ENCODE measurements at regions not wholly inside any gene's neighbourhood (a gene's known extent, or its start where the extent isn't known, plus 50 kb on each side); places are given as distances from the start of the nearest gene placed in this dataset.

DNA sequence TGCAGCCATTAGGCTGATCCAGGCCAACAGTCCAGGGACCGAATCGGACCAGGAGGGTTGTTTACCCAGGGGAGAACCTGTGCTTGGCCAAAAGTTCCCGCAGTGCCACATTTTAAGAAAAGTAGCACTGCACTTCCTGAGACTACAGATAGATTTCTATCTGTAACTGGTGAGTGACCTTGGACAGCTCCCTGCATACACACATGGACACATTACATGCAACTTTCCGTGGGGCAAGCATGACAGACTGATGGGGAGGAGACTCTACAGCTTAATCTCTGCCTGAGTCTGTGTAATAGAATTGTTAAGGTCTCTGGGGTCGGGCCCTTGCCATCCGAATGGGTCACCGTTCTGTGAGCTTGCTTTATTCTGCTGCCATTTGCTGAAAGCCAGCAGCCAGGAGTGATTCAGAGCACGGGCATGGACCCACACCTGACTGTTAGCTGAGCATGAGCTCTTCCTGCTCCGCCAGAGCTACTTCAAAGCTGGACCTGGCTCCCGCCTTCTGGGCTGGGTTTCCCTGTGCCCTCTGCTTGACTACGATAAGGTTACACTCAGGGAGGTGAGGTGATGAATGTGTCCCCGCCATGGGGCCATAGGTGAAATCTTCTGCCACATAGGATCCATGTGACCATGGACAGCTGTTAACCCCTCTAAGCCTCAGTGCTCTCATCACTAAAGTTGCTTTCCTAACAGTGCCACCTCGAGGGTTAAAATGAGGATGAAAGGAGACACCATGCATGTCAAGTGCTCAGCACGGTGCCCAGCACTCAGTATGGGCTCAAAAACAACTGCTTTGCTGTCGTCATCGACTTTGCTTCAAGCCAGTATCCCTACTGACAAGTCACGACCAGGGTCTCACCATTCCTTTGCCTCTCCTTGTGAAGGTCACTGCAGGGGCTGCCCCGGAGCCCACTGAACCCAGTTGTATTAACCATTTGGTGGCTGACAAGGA lies 200.0 kb downstream of the MELK start:
- DNase-seq (ENCODE audit: low read depth) (peak; percentile 37), FAIRE-seq (peak; percentile 55)
- no peaks in the 10 kb centered on the region for H3K27me3 ChIP-seq (ENCODE audit: control insufficient read depth, insufficient read depth, low read length)
- H3K36me3 ChIP-seq (ENCODE audit: control insufficient read depth, insufficient read depth, low read length): no peaks in the 10 kb centered on the region
- no peak for TF ChIP-seq CTCF (IDR thresholded peaks at IDR 0.05; ENCODE audit: insufficient read depth, low read length, severe bottlenecking)
- no peak overlapping the region for H3K4me3 ChIP-seq (ENCODE audit: low read depth, low read length)

DNA sequence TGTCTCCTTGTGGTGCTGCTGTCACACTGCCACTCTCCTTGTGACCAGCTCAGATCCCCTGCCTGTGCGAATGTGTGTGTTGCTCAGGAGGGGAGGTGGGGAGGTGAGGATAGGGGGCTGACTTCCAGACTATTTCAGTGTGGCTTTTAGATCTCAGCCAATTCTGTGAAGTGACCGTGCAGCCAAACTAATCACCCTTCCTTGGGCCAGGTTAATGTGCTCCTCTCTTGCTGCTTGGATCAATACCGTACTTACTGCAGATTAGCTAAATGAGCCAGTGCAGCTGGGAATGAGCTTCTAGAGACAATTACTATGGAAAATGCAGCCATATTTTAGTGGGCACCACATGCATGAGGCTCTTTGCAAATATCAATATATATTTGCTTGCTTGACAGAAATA lies 206.0 kb downstream of the MELK start:
- H3K27me3 ChIP-seq (ENCODE audit: control insufficient read depth, insufficient read depth, low read length): peaks cover 3% of the 10 kb centered on the region
- H3K36me3 ChIP-seq (ENCODE audit: control insufficient read depth, insufficient read depth, low read length): no peaks in the 10 kb centered on the region
- peak; percentile 13 for FAIRE-seq
- H3K4me3 ChIP-seq (ENCODE audit: low read depth, low read length): no peak overlapping the region
- TF ChIP-seq CTCF (IDR thresholded peaks at IDR 0.05; ENCODE audit: insufficient read depth, low read length, severe bottlenecking): no peak
- DNase-seq (ENCODE audit: low read depth): no peak

DNA sequence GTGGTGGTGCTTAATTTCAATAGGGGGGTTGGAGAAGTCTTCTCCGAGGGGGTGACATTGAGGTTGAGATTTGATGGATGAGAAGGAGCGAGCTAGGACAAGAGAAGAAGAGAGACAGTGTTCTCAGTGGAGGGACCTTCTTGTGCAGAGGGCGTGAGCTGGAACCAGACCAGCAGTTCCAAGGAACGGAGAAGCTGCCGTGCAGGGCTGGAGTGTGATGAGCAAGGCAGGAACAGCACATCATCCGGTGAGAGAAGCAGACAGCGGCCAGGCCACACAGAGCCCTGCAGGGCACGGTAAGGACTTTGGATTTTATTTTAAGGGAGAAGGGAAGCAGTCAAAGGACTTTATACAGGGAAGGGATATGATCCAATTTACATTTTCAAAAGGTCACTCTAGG lies 206.9 kb downstream of the MELK start:
- Histone ChIP-seq H3K27me3 (ENCODE audit: control insufficient read depth, insufficient read depth, low read length) (peaks cover 3% of the 10 kb centered on the region), H3K36me3 (ENCODE audit: control insufficient read depth, insufficient read depth, low read length) (no peaks in the 10 kb centered on the region), H3K4me3 (ENCODE audit: low read depth, low read length) (no peak overlapping the region)
- DNase-seq (ENCODE audit: low read depth) (no peak), FAIRE-seq (no peak)
- no peak for TF ChIP-seq CTCF (IDR thresholded peaks at IDR 0.05; ENCODE audit: insufficient read depth, low read length, severe bottlenecking)

- Histone ChIP-seq H3K36me3 (ENCODE audit: control insufficient read depth, insufficient read depth, low read length) (no peaks in the 10 kb centered on the region), H3K27me3 (ENCODE audit: control insufficient read depth, insufficient read depth, low read length) (peaks cover 5% of the 10 kb centered on the region), H3K4me3 (ENCODE audit: low read depth, low read length) (no peak overlapping the region)
- DNase-seq (ENCODE audit: low read depth) (no peak), FAIRE-seq (no peak)
- TF ChIP-seq CTCF (IDR thresholded peaks at IDR 0.05; ENCODE audit: insufficient read depth, low read length, severe bottlenecking): no peak
These were observed 207.5 kb downstream of the MELK start for GRCh38 chr9:36780186-36780585.

DNA sequence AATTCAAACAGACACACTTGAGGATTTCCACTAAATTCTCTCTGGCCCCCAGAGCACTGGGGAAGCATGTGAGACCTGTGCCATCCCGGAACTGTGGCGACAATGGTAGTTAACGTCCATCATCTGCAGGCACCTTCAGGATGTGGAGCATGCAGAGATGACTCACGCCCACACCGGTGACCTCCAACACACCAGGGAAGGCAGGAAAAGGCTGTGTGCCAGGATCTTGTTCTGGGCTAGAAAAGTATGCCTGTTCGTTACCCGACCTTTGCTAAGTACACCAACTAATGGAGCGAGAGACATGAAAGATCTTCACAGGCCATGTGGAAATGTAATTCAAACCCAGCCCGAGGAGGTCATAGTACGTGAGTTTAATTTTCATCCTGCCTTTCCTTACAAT lies 208.8 kb downstream of the MELK start:
- FAIRE-seq: peak; percentile 47
- DNase-seq (ENCODE audit: low read depth): peak; percentile 21
- TF ChIP-seq CTCF (IDR thresholded peaks at IDR 0.05; ENCODE audit: insufficient read depth, low read length, severe bottlenecking): no peak
- Histone ChIP-seq H3K27me3 (ENCODE audit: control insufficient read depth, insufficient read depth, low read length) (peaks cover 5% of the 10 kb centered on the region), H3K36me3 (ENCODE audit: control insufficient read depth, insufficient read depth, low read length) (no peaks in the 10 kb centered on the region), H3K4me3 (ENCODE audit: low read depth, low read length) (no peak overlapping the region)

All from bronchial epithelial cell (primary cell).